ENCODE measurements at regions not wholly inside any gene's neighbourhood (a gene's known extent, or its start where the extent isn't known, plus 50 kb on each side); places are given as distances from the start of the nearest gene placed in this dataset.

DNA sequence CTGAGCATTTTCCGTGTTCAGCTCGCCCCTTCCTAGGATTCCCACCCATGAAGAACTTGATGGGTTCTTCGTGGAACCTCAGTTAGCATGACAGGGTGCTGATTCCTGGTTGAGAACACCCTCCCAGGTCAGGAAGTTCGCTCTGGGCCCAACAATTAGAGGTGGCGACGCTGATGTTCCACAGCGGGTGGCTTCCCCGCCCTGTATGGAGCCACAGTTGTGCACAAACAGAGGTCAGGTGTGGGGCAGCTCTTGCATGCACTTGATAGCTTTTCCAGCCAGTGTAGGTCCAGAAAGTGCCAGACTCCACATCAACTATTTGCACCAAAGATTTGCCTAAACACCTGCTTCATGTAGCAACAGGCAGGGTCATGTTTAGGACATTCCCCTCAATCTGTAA lies 788.2 kb downstream of the MED13L start:
- no peak for ATAC-seq
- no peak for TF ChIP-seq PBX3 (IDR thresholded peaks at IDR 0.05)
- TF ChIP-seq HDAC2 (IDR thresholded peaks at IDR 0.05): no peak
- no peak for TF ChIP-seq KDM1A (IDR thresholded peaks at IDR 0.05; ENCODE audit: low read depth)
- no peak for TF ChIP-seq CBX8 (IDR thresholded peaks at IDR 0.05)
- TF ChIP-seq MAFK (IDR thresholded peaks at IDR 0.05; ENCODE audit: partially characterized antibody): no peak
- no peak for TF ChIP-seq PHF8 (IDR thresholded peaks at IDR 0.05; ENCODE audit: borderline replicate concordance, low read depth)
- no peak for TF ChIP-seq REST (IDR thresholded peaks at IDR 0.05)
- no peak for TF ChIP-seq CBX2 (IDR thresholded peaks at IDR 0.05; ENCODE audit: borderline replicate concordance, low read depth)
- TF ChIP-seq, protein P1, sequence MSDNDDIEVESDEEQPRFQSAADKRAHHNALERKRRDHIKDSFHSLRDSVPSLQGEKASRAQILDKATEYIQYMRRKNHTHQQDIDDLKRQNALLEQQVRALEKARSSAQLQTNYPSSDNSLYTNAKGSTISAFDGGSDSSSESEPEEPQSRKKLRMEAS (IDR thresholded peaks at IDR 0.05): no peak
- no peak for TF ChIP-seq ZC3H11A (IDR thresholded peaks at IDR 0.05)
- TF ChIP-seq RCOR1 (IDR thresholded peaks at IDR 0.05; ENCODE audit: low read depth, low read length): no peak
- no peak for TF ChIP-seq CHD2 (IDR thresholded peaks at IDR 0.05; ENCODE audit: low read length, partially characterized antibody)
- no peak for TF ChIP-seq CHD4 (IDR thresholded peaks at IDR 0.05; ENCODE audit: borderline replicate concordance)
- no peak for TF ChIP-seq CTCF (IDR thresholded peaks at IDR 0.05)
- no peak for TF ChIP-seq FOSL2 (IDR thresholded peaks at IDR 0.05)
- no peak for TF ChIP-seq FOSL2 (CRISPR knock-in tag; IDR thresholded peaks at IDR 0.05)
- no peak for TF ChIP-seq EHF (CRISPR knock-in tag; IDR thresholded peaks at IDR 0.05)
- no peak for TF ChIP-seq SMC3 (IDR thresholded peaks at IDR 0.05)
- no peak for TF ChIP-seq KDM5A (IDR thresholded peaks at IDR 0.05)
- TF ChIP-seq POLR2AphosphoS2 (conservative IDR thresholded peaks at IDR 0.05; ENCODE audit: low read length): no peak
- Histone ChIP-seq H3K9me3 (peaks cover 10% of the 10 kb centered on the region; the same call in 1 of the 3 replicates), H3K4me2 (no peak overlapping the region), H3K4me3 (no peak overlapping the region), H3K27ac (no peak overlapping the region), H3K4me1 (no peaks in the 10 kb centered on the region)
- FAIRE-seq: no peak
- DNase-seq (ENCODE audit: low read depth in 1 of 2, low spot score in 1 of 2): no peak
- ChIA-PET CTCF (interaction anchor here (1.0 to 1.1 kb wide), 2 partner anchors 10 to 21 kb away, joined by 3 read pairs; no protein-coding TSS in a partner anchor), POLR2A (no interaction called here)
- 28% methylated on average over 8 of the region's 8 CpGs for WGBS (ENCODE audit: missing lambda C conversion rate)

DNA sequence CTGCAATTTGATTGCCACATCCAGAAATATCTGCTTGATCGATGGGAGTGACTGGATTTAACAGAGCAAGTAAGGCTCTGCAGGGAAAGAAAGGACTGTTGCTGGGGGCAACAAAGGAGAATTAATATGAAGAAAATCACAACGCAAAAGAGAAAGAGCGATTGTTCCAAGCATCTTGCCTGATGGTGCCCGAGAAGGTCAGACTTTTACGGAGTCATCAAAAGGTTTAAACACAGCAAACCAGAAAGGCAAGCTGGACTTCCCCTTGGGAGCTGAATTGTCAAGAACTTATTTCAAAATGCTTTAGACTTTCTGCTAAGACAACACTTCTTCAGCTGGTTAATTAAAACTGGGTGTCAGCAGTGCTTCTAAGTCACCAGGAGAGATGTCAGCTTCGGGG lies 791.5 kb downstream of the MED13L start:
- 39% methylated on average over 6 of the region's 6 CpGs for WGBS (ENCODE audit: missing lambda C conversion rate)
- H3K9me3 ChIP-seq: peaks cover 13% of the 10 kb centered on the region; the same call in 1 of the 3 replicates
- H3K27ac ChIP-seq: no peak overlapping the region
- CTCF ChIA-PET: no interaction called here
- no peaks in the 10 kb centered on the region for H3K4me1 ChIP-seq
- POLR2A ChIA-PET: no interaction called here
- no peak overlapping the region for H3K4me2 ChIP-seq
- no peak overlapping the region for H3K4me3 ChIP-seq
- no peak for FAIRE-seq
- no peak for ATAC-seq
- DNase-seq (ENCODE audit: low read depth in 1 of 2, low spot score in 1 of 2): no peak
- no peak for TF ChIP-seq HOXA7 (CRISPR knock-in tag; IDR thresholded peaks at IDR 0.05)
- TF ChIP-seq EHF (CRISPR knock-in tag; IDR thresholded peaks at IDR 0.05): no peak
- TF ChIP-seq TFCP2L1 (CRISPR knock-in tag; IDR thresholded peaks at IDR 0.05): no peak
- no peak for TF ChIP-seq CBX2 (IDR thresholded peaks at IDR 0.05; ENCODE audit: borderline replicate concordance, low read depth)
- no peak for TF ChIP-seq RARB (CRISPR knock-in tag; IDR thresholded peaks at IDR 0.05)
- no peak for TF ChIP-seq KDM5A (IDR thresholded peaks at IDR 0.05)
- TF ChIP-seq, protein P2, sequence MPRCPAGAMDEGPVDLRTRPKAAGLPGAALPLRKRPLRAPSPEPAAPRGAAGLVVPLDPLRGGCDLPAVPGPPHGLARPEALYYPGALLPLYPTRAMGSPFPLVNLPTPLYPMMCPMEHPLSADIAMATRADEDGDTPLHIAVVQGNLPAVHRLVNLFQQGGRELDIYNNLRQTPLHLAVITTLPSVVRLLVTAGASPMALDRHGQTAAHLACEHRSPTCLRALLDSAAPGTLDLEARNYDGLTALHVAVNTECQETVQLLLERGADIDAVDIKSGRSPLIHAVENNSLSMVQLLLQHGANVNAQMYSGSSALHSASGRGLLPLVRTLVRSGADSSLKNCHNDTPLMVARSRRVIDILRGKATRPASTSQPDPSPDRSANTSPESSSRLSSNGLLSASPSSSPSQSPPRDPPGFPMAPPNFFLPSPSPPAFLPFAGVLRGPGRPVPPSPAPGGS (IDR thresholded peaks at IDR 0.05): no peak
- TF ChIP-seq BHLHE40 (IDR thresholded peaks at IDR 0.05; ENCODE audit: low read depth, low read length): no peak
- TF ChIP-seq NPAS2 (CRISPR knock-in tag; IDR thresholded peaks at IDR 0.05; ENCODE audit: borderline replicate concordance): no peak
- no peak for TF ChIP-seq MYC (IDR thresholded peaks at IDR 0.05; ENCODE audit: borderline replicate concordance, low read length)
- TF ChIP-seq PBX3 (IDR thresholded peaks at IDR 0.05): no peak
- TF ChIP-seq, protein P3, sequence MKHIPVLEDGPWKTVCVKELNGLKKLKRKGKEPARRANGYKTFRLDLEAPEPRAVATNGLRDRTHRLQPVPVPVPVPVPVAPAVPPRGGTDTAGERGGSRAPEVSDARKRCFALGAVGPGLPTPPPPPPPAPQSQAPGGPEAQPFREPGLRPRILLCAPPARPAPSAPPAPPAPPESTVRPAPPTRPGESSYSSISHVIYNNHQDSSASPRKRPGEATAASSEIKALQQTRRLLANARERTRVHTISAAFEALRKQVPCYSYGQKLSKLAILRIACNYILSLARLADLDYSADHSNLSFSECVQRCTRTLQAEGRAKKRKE (CRISPR knock-in tag; IDR thresholded peaks at IDR 0.05; ENCODE audit: low read depth): no peak
- no peak for TF ChIP-seq MAFK (IDR thresholded peaks at IDR 0.05; ENCODE audit: partially characterized antibody)
- no peak for TF ChIP-seq KDM1A (IDR thresholded peaks at IDR 0.05; ENCODE audit: low read depth)

All from A549 (cell line).